Right hindlimb (tissue), 1 donor: ENCODE measurements at regions not wholly inside any gene's neighbourhood (a gene's known extent, or its start where the extent isn't known, plus 50 kb on each side); places are given as distances from the start of the nearest gene placed in this dataset.
"Not testable (repeated sequence)": the region's sequence is repeated elsewhere in the genome, so short reads cannot be mapped to it uniquely, and the experiment has no call there.

Experiments used
- DNase-seq: peaks from one replicate; pipeline ENCODE4 v3.0.0-alpha.2; 2018

GRCh38 chr5:2832394-2832793, 80.9 kb upstream of the IRX2 start:
- no peak for DNase-seq

GRCh38 chr5:2829239-2829638, 77.8 kb upstream of the IRX2 start:
- no peak for DNase-seq

DNA sequence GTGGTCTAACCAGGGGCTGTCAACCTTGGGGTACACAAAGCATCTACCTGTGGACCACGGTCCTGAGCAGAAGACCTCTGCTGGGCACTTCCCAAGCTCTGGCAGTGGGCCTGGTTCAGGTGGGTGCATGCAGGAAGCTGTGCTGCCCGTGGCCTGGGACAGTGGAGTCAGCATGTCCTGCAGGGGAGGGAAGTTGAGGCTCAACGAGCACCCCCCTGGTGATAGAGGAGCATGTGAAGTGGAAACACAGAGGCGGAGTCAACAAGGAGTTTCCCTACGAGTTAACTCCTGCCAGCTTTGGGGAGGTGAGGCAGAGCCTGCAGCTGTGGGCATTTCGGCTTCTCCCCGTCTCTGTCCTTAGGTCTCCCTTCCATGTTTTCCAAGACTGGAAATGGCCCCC, 67.5 kb upstream of the IRX2 start:
- DNase-seq, result no peak

DNA sequence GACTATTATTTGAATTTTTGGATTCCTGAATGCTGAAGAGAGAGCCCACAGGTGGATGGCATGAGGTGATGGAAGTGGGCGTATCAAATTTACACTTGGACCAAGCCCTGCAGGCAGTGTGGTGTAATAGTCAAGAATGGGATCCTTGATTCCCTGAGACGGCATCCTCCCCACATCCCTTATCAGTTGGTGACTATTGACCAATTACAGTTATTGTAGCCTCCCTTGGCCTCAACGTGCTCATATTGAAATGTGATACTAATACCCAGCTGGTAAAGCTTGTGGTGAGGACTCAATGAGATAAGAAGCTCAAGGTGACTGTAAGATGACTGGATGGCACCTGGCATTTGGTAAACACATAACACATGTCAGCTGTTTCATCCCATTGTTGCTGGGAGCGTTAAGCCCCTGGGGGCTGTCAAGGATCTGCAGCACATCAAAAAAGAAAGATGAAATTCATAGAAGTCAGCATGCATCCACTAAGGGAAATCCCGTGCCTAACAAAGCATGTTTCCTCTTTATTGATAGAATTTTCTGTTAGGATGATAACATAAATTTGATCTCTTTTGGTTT, 65.6 kb upstream of the IRX2 start:
- no peak for DNase-seq

DNA sequence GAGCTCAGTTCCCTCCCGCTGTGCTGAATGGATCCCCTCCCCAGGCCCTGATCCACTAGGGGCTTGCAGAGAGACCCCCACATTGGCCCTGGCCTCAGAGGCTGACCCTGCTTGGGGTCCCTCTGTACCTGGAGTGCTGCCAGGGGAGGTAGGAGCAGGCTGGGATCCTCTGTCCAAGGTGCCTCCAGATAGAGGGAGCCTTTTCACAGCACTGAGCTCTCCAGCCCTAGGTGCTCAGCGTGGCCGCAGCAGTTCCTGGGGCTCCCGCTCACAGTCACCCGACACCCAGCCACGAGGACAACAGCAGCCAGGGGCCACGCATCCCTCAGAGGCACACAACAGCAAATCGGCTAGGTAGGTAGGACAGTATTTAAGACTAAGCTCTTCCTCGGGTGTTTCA, 62.2 kb upstream of the IRX2 start:
- DNase-seq, result no peak

GRCh38 chr5:2810644-2811043, 59.2 kb upstream of the IRX2 start:
- no peak for DNase-seq

DNA sequence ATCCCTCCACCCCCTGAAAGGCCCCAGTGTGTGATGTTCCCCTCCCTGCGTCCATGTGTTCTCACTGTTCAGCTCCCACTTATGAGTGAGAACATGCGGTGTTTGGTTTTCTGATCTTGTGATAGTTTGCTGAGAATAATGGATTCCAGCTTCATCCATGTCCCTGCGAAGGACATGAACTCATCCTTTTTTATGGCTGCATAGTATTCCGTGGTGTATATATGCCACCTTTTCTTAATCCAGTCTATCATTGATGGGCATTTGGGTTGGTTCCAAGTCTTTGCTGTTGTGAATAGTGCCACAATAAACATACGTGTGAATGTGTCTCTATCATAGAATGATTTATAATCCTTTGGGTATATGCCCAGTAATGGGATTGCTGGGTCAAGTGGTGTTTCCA, 55.8 kb upstream of the IRX2 start:
- not testable (repeated sequence) for DNase-seq

DNA sequence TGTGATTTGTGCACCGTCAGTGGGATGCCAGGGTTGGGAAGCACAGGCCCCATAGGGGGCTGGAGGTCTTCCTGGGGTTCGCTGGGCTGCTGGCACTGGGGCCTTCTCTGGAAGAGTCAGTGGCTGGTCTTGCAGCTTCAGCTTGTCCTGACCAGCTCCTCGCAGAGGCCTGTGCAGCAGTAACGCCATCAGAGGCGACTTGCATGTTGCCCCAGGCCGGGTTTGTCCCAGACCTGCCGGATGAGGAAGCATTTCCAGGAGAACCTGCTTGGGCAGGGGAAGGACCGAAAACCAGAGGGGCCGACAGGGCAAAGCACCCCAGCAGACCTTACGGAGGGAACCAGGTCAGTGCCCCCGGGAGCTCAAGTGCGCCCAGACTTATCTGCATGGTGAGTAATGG, 54.7 kb upstream of the IRX2 start:
- DNase-seq, result no peak

- no peak for DNase-seq
Measured at GRCh38 chr5:2805080-2805479, 53.6 kb upstream of the IRX2 start.

- DNase-seq, result no peak
Measured at GRCh38 chr5:2803751-2804150, 52.3 kb upstream of the IRX2 start.

- DNase-seq, result no peak
Measured at GRCh38 chr5:2802693-2803365, 51.4 kb upstream of the IRX2 start.

DNA sequence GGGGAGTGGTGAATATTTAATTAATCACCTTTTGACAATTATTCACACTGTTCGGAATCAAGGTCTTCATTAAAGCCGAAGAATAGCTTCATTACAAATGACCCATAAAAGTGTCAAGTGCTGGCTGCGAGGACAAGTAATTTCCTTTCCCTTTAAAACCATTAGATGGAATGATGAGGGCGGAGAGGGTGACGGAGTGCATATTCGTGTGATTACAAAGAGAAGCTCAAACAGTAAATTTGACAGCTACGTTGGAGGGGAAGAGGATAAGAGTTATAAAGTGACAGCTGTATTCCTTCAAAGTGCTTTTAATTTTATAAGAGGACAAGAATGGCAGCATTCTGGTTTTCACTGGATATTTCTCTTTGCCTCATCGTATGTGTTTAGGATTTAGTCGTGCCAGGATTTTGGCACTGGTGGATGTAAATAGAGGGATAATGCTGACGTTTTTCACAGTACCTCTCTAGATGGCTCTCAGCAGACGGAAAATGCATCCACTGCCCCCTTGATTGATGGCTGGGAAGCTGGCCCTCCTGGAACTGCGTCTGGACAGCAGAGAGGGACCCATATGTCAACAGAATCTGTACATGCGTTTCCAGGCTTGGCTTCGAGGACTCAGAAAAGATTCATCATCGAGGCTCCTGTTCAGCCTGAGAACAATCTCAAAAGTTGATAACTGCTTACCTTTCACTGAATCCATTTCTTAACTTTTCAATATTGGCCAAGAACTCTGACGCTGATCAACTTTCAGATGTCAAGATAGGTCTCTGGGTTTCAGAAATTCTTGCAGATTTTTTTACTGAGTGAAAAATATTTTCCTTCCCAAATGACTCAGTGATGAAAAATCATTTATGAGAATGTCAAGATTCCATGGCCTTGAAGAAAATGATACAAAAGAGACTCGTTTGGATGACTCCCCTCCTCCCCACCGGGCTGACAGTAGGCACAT, 50.4 kb upstream of the IRX2 start:
- DNase-seq, result no peak
